Activated T-cell treated with anti-CD3 and anti-CD28 coated beads, Interleukin-2, amount 50 U/mL, for 72 hours (primary cell): ENCODE measurements at regions not wholly inside any gene's neighbourhood (a gene's known extent, or its start where the extent isn't known, plus 50 kb on each side); places are given as distances from the start of the nearest gene placed in this dataset.
"Not testable (repeated sequence)": the region's sequence is repeated elsewhere in the genome, so short reads cannot be mapped to it uniquely, and the experiment has no call there.

Source experiments
- ATAC-seq, 2 donors: fragments of 150-1000 bp; cut with Tn5 transposase; replicated peaks in 1 of 2; 2 replicates each; pipeline ENCODE4 v1.10.0; 2021; ENCODE audit warnings: moderate library complexity in 2 of 2, mild to moderate bottlenecking in 1 of 2
- DNase-seq, 2 donors: peaks; one replicate each; pipeline ENCODE4 v3.0.0; 2021 to 2022; ENCODE audit warnings: mixed read lengths in 1 of 2
- H3K27ac Mint-ChIP-seq: one replicate; pipeline ENCODE4 v1.8.0; 2022; ENCODE audit warnings: mild to moderate bottlenecking, moderate library complexity, mixed read lengths
- H3K27me3 Mint-ChIP-seq: one replicate; pipeline ENCODE4 v1.8.0; 2022; ENCODE audit warnings: low read depth, mixed read lengths
- H3K36me3 Mint-ChIP-seq, 2 donors: one replicate each; pipeline ENCODE4 v1.8.0; 2022; ENCODE audit warnings: mixed read lengths in 2 of 2, mild to moderate bottlenecking in 1 of 2; ENCODE audit not compliant: insufficient read depth in 2 of 2
- H3K4me1 Mint-ChIP-seq: one replicate; pipeline ENCODE4 v1.8.0; 2022; ENCODE audit warnings: low read depth, mixed read lengths
- H3K4me3 Mint-ChIP-seq, 2 donors: one replicate each; pipeline ENCODE4 v1.8.0; 2022; ENCODE audit warnings: mild to moderate bottlenecking in 2 of 2, mixed read lengths in 2 of 2, moderate library complexity in 2 of 2
- H3K9me3 Mint-ChIP-seq, 2 donors: one replicate each; pipeline ENCODE4 v1.8.0; 2022; ENCODE audit warnings: mixed read lengths in 2 of 2

- Mint-ChIP-seq H3K27me3 (peaks cover 19% of the 10 kb centered on the region), H3K4me3 (no peak overlapping the region), H3K36me3 (no peaks in the 10 kb centered on the region), H3K27ac (no peak overlapping the region), H3K4me1 (no peaks in the 10 kb centered on the region), H3K9me3 (no peaks in the 10 kb centered on the region)
- ATAC-seq = no peak
- DNase-seq = no peak
These were observed 234.0 kb downstream of the ACTR3 start for GRCh38 chr2:114123925-114124324.

- H3K27me3 Mint-ChIP-seq = peaks cover 27% of the 10 kb centered on the region
These were observed 237.5 kb downstream of the ACTR3 start for GRCh38 chr2:114127372-114127771.

GRCh38 chr2:114128263-114128662 lies 238.4 kb downstream of the ACTR3 start:
- Mint-ChIP-seq H3K36me3 (no peaks in the 10 kb centered on the region), H3K9me3 (no peaks in the 10 kb centered on the region), H3K4me1 (no peaks in the 10 kb centered on the region), H3K4me3 (no peak overlapping the region), H3K27me3 (peaks cover 27% of the 10 kb centered on the region), H3K27ac (no peak overlapping the region)
- DNase-seq (no peak), ATAC-seq (no peak)

More at GRCh38 chr2:114127372-114127771, 237.5 kb downstream of the ACTR3 start:
- Mint-ChIP-seq H3K27ac (no peak overlapping the region), H3K4me1 (no peaks in the 10 kb centered on the region), H3K36me3 (no peaks in the 10 kb centered on the region), H3K4me3 (no peak overlapping the region), H3K9me3 (no peaks in the 10 kb centered on the region)
- ATAC-seq (no peak), DNase-seq (no peak)

GRCh38 chr2:114128725-114129124 lies 238.8 kb downstream of the ACTR3 start:
- ATAC-seq (no peak), DNase-seq (no peak)
- Mint-ChIP-seq H3K4me1 (no peaks in the 10 kb centered on the region), H3K27ac (no peak overlapping the region), H3K27me3 (peaks cover 27% of the 10 kb centered on the region), H3K9me3 (no peaks in the 10 kb centered on the region), H3K4me3 (no peak overlapping the region), H3K36me3 (no peaks in the 10 kb centered on the region)

GRCh38 chr2:114132050-114132449 lies 242.2 kb downstream of the ACTR3 start:
- not testable (repeated sequence) for H3K4me3 Mint-ChIP-seq, DNase-seq, H3K4me1 Mint-ChIP-seq, H3K36me3 Mint-ChIP-seq, ATAC-seq, H3K9me3 Mint-ChIP-seq, H3K27ac Mint-ChIP-seq
- peaks cover 27% of the 10 kb centered on the region for H3K27me3 Mint-ChIP-seq

- ATAC-seq = no peak
- Mint-ChIP-seq H3K9me3 (no peaks in the 10 kb centered on the region), H3K27me3 (peaks cover 12% of the 10 kb centered on the region), H3K36me3 (no peaks in the 10 kb centered on the region), H3K4me1 (no peaks in the 10 kb centered on the region), H3K4me3 (no peak overlapping the region), H3K27ac (no peak overlapping the region)
- DNase-seq = no peak
These were observed 244.3 kb downstream of the ACTR3 start for GRCh38 chr2:114134146-114134545.

GRCh38 chr2:114139542-114139941 lies 249.7 kb downstream of the ACTR3 start:
- Mint-ChIP-seq H3K27me3 (no peaks in the 10 kb centered on the region), H3K4me1 (no peaks in the 10 kb centered on the region), H3K27ac (no peak overlapping the region), H3K36me3 (no peaks in the 10 kb centered on the region), H3K9me3 (no peaks in the 10 kb centered on the region), H3K4me3 (no peak overlapping the region)
- no peak for DNase-seq
- ATAC-seq = no peak

GRCh38 chr2:114156366-114157056 lies 266.6 kb downstream of the ACTR3 start:
- ATAC-seq (no peak), DNase-seq (no peak)
- no peaks in the 10 kb centered on the region for H3K36me3 Mint-ChIP-seq
- H3K4me3 Mint-ChIP-seq = no peak overlapping the region
- H3K27ac Mint-ChIP-seq = no peak overlapping the region
- H3K4me1 Mint-ChIP-seq = no peaks in the 10 kb centered on the region
- peaks cover 4% of the 10 kb centered on the region for H3K27me3 Mint-ChIP-seq
- peaks cover 0 to 4% of the 10 kb centered on the region in 2 donors for H3K9me3 Mint-ChIP-seq

GRCh38 chr2:114157057-114157385 lies 267.1 kb downstream of the ACTR3 start:
- Mint-ChIP-seq H3K4me3 (no peak overlapping the region), H3K9me3 (peaks cover 0 to 4% of the 10 kb centered on the region in 2 donors), H3K4me1 (no peaks in the 10 kb centered on the region), H3K27ac (no peak overlapping the region), H3K27me3 (no peaks in the 10 kb centered on the region), H3K36me3 (no peaks in the 10 kb centered on the region)
- DNase-seq (no peak), ATAC-seq (no peak)

- Mint-ChIP-seq H3K4me1 (no peaks in the 10 kb centered on the region), H3K36me3 (no peaks in the 10 kb centered on the region), H3K27me3 (no peaks in the 10 kb centered on the region), H3K9me3 (peaks cover 0 to 4% of the 10 kb centered on the region in 2 donors), H3K27ac (no peak overlapping the region), H3K4me3 (no peak overlapping the region)
- DNase-seq (no peak), ATAC-seq (no peak)
These were observed 270.5 kb downstream of the ACTR3 start for GRCh38 chr2:114160263-114160981.

GRCh38 chr2:114161371-114161770 lies 271.5 kb downstream of the ACTR3 start:
- Mint-ChIP-seq H3K36me3 (no peaks in the 10 kb centered on the region), H3K9me3 (peaks cover 0 to 3% of the 10 kb centered on the region in 2 donors), H3K27ac (no peak overlapping the region), H3K27me3 (peaks cover 8% of the 10 kb centered on the region), H3K4me3 (no peak overlapping the region), H3K4me1 (no peaks in the 10 kb centered on the region)
- ATAC-seq = no peak
- DNase-seq = no peak

GRCh38 chr2:114167799-114168198 lies 274.6 kb upstream of the DPP10 start:
- Mint-ChIP-seq H3K9me3 (peaks cover 0 to 6% of the 10 kb centered on the region in 2 donors), H3K4me1 (no peaks in the 10 kb centered on the region), H3K36me3 (no peaks in the 10 kb centered on the region), H3K27me3 (peaks cover 8% of the 10 kb centered on the region), H3K27ac (no peak overlapping the region), H3K4me3 (no peak overlapping the region)
- DNase-seq = no peak
- no peak for ATAC-seq

- Mint-ChIP-seq H3K27ac (no peak overlapping the region), H3K4me3 (no peak overlapping the region), H3K9me3 (peaks cover 0 to 3% of the 10 kb centered on the region in 2 donors), H3K36me3 (no peaks in the 10 kb centered on the region), H3K27me3 (peaks cover 8% of the 10 kb centered on the region), H3K4me1 (no peaks in the 10 kb centered on the region)
- ATAC-seq = no peak
- no peak for DNase-seq
These were observed 272.4 kb upstream of the DPP10 start for GRCh38 chr2:114170070-114170469.

- no peaks in the 10 kb centered on the region for H3K9me3 Mint-ChIP-seq
- H3K4me1 Mint-ChIP-seq = no peaks in the 10 kb centered on the region
- peaks cover 13% of the 10 kb centered on the region for H3K27me3 Mint-ChIP-seq
- no peak overlapping the region for H3K27ac Mint-ChIP-seq
- H3K36me3 Mint-ChIP-seq = no peaks in the 10 kb centered on the region
- DNase-seq (no peak), ATAC-seq (no peak)
- no peak overlapping the region for H3K4me3 Mint-ChIP-seq
These were observed 266.9 kb upstream of the DPP10 start for GRCh38 chr2:114175507-114175906.
